Posterior cingulate gyrus (tissue), 11 donors: ENCODE measurements at regions not wholly inside any gene's neighbourhood (a gene's known extent, or its start where the extent isn't known, plus 50 kb on each side); places are given as distances from the start of the nearest gene placed in this dataset.
"Not testable (repeated sequence)": the region's sequence is repeated elsewhere in the genome, so short reads cannot be mapped to it uniquely, and the experiment has no call there.

ENCODE experiments used
- DNase-seq, 10 donors: peaks; one replicate each; pipeline versions ENCODE4 v3.0.0 to v3.0.0-alpha.2; 2020 to 2021; ENCODE audit warnings: mixed read lengths in 3 of 10
- intact Hi-C: fragments of 100-400 bp; cut with DNase I; formaldehyde crosslinking; loops from one replicate; pipeline ENCODE4 v1.15.1; 2023

GRCh38 chrX:99445336-99445735 lies 964.7 kb downstream of the PCDH19 start:
- intact Hi-C loops = no loop called here
- DNase-seq = no peak

GRCh38 chrX:99421796-99422195 lies 988.3 kb downstream of the PCDH19 start:
- intact Hi-C loops = no loop called here
- no peak for DNase-seq

- DNase-seq = peak in 1 of 10 donors; percentile 57
- intact Hi-C loops = no loop called here
Measured at GRCh38 chrX:99415470-99415869, 994.6 kb downstream of the PCDH19 start.

GRCh38 chrX:99413317-99413716 lies 996.8 kb downstream of the PCDH19 start:
- intact Hi-C loops = no loop called here
- no peak for DNase-seq

- intact Hi-C loops = no loop called here
- no peak for DNase-seq
Measured at GRCh38 chrX:99398545-99398944, 1011.5 kb downstream of the PCDH19 start.

GRCh38 chrX:99397879-99398278 lies 1012.2 kb downstream of the PCDH19 start:
- DNase-seq = no peak
- intact Hi-C loops = no loop called here

- no peak for DNase-seq
- intact Hi-C loops = no loop called here
Measured at GRCh38 chrX:99394456-99394855, 1015.6 kb downstream of the PCDH19 start.

- intact Hi-C loops = no loop called here
Measured at GRCh38 chrX:99384594-99385374, 1025.3 kb downstream of the PCDH19 start.

GRCh38 chrX:99383786-99384185 lies 1026.3 kb downstream of the PCDH19 start:
- peak in 1 of 10 donors; percentile 67 for DNase-seq
- intact Hi-C loops = no loop called here

More at GRCh38 chrX:99384594-99385374, 1025.3 kb downstream of the PCDH19 start:
- peak in 1 of 10 donors; percentile 47 for DNase-seq

- intact Hi-C loops = no loop called here
Measured at GRCh38 chrX:99371976-99372595, 1038.0 kb downstream of the PCDH19 start.

GRCh38 chrX:99353412-99353811 lies 1056.7 kb downstream of the PCDH19 start:
- intact Hi-C loops = no loop called here
- no peak for DNase-seq

More at GRCh38 chrX:99371976-99372595, 1038.0 kb downstream of the PCDH19 start:
- peak in 1 of 10 donors; percentile 70 for DNase-seq

GRCh38 chrX:99348256-99348655 lies 1061.8 kb downstream of the PCDH19 start:
- intact Hi-C loops = no loop called here
- peak in 1 of 10 donors; percentile 60 for DNase-seq

GRCh38 chrX:99308302-99308701 lies 1101.8 kb downstream of the PCDH19 start:
- intact Hi-C loops = no loop called here
- no peak for DNase-seq

GRCh38 chrX:99305573-99305972 lies 1104.5 kb downstream of the PCDH19 start:
- intact Hi-C loops = no loop called here
- DNase-seq = no peak

GRCh38 chrX:99301990-99302389 lies 1108.1 kb downstream of the PCDH19 start:
- intact Hi-C loops = no loop called here
- DNase-seq = no peak

GRCh38 chrX:99271641-99272040 lies 1138.4 kb downstream of the PCDH19 start:
- intact Hi-C loops = no loop called here

GRCh38 chrX:99266255-99266654 lies 1143.8 kb downstream of the PCDH19 start:
- DNase-seq = peak in 1 of 10 donors; percentile 35
- intact Hi-C loops = no loop called here

More at GRCh38 chrX:99271641-99272040, 1138.4 kb downstream of the PCDH19 start:
- DNase-seq = peak in 1 of 10 donors; percentile 65

- intact Hi-C loops = no loop called here
- DNase-seq = no peak
Measured at GRCh38 chrX:99248180-99248579, 1161.9 kb downstream of the PCDH19 start.

GRCh38 chrX:99242001-99242400 lies 1168.1 kb downstream of the PCDH19 start:
- intact Hi-C loops = no loop called here
- DNase-seq = peak in 1 of 10 donors; percentile 45

- intact Hi-C loops = not testable (repeated sequence)
Measured at GRCh38 chrX:99234384-99234783, 1175.7 kb downstream of the PCDH19 start.

GRCh38 chrX:99192421-99192820 lies 1217.7 kb downstream of the PCDH19 start:
- intact Hi-C loops = no loop called here
- peak in 1 of 10 donors; percentile 1 for DNase-seq

More at GRCh38 chrX:99234384-99234783, 1175.7 kb downstream of the PCDH19 start:
- DNase-seq = peak in 1 of 10 donors; percentile 35

- intact Hi-C loops = no loop called here
Measured at GRCh38 chrX:99184153-99184552, 1225.9 kb downstream of the PCDH19 start.

More at GRCh38 chrX:99184153-99184552, 1225.9 kb downstream of the PCDH19 start:
- DNase-seq = no peak
